Hepatocyte (in vitro differentiated cells): ENCODE measurements at regions not wholly inside any gene's neighbourhood (a gene's known extent, or its start where the extent isn't known, plus 50 kb on each side); places are given as distances from the start of the nearest gene placed in this dataset.

Experiments used
- DNase-seq: peaks from one replicate; pipeline ENCODE4 v3.0.0-alpha.2; 2016; ENCODE audit warnings: low spot score
- H2AFZ ChIP-seq: fragments of 200-600 bp; sonication (generic); 2 replicates; pipeline ENCODE4 v1.6.0; 2016; ENCODE audit warnings: antibody characterized with exemption, mild to moderate bottlenecking
- H3K27ac ChIP-seq: fragments of 200-600 bp; sonication (generic); 2 replicates; pipeline ENCODE4 v1.5.1; 2016; ENCODE audit warnings: mild to moderate bottlenecking
- H3K27me3 ChIP-seq: fragments of 200-600 bp; sonication (generic); 2 replicates; pipeline ENCODE4 v1.6.1; 2016
- H3K36me3 ChIP-seq: fragments of 200-600 bp; sonication (generic); replicated peaks from 2 replicates; pipeline ENCODE4 v1.5.1; 2016; ENCODE audit warnings: low read depth; ENCODE audit not compliant: insufficient read depth
- H3K4me1 ChIP-seq: fragments of 200-600 bp; sonication (generic); 2 replicates; pipeline ENCODE4 v1.5.1; 2016; ENCODE audit warnings: mild to moderate bottlenecking, moderate library complexity; ENCODE audit not compliant: insufficient read depth
- H3K4me2 ChIP-seq: fragments of 200-600 bp; sonication (generic); 2 replicates; pipeline ENCODE4 v1.6.0; 2016
- H3K4me3 ChIP-seq: fragments of 200-600 bp; sonication (generic); 2 replicates; pipeline ENCODE4 v1.5.1; 2016; ENCODE audit warnings: mild to moderate bottlenecking
- H3K79me2 ChIP-seq: fragments of 200-600 bp; sonication (generic); 2 replicates; pipeline ENCODE4 v1.6.0; 2017; ENCODE audit warnings: mild to moderate bottlenecking
- H3K9me2 ChIP-seq: fragments of 200-600 bp; sonication (generic); replicated peaks from 2 replicates; pipeline ENCODE4 v1.6.0; 2017; ENCODE audit warnings: mild to moderate bottlenecking; ENCODE audit not compliant: insufficient read depth
- H3K9me3 ChIP-seq: fragments of 200-600 bp; sonication (generic); 2 replicates; pipeline ENCODE4 v1.5.1; 2016; ENCODE audit warnings: low read depth, mild to moderate bottlenecking
- H4K20me1 ChIP-seq: fragments of 200-600 bp; sonication (generic); 2 replicates; pipeline ENCODE4 v1.6.0; 2016; ENCODE audit warnings: mild to moderate bottlenecking; ENCODE audit not compliant: insufficient read depth, poor library complexity, severe bottlenecking
- EZH2 ChIP-seq: fragments of 200-600 bp; sonication (generic); IDR thresholded peaks from 2 replicates; pipeline ENCODE4 v1.6.1; 2016; ENCODE audit warnings: antibody characterized with exemption, mild to moderate bottlenecking, borderline replicate concordance
- EZH2phosphoT487 ChIP-seq: fragments of 200-600 bp; sonication (generic); IDR thresholded peaks from one replicate; pipeline ENCODE4 v1.6.1; 2018; ENCODE audit warnings: antibody characterized with exemption, mild to moderate bottlenecking, low read depth, moderate library complexity; ENCODE audit not compliant: unreplicated experiment, severe bottlenecking
- WGBS: methylation state at CpG from one replicate; pipeline ENCODE4 v1.1.6; 2016; ENCODE audit warnings: low lambda C conversion rate; ENCODE audit errors: missing lambda C conversion rate; 5-methylcytosine and 5-hydroxymethylcytosine counted together
- TF ChIP-seq, protein P1 (sequence below): fragments of 200-600 bp; sonication (generic); IDR thresholded peaks from 2 replicates; pipeline ENCODE4 v1.5.1; 2016; ENCODE audit warnings: antibody characterized with exemption, mild to moderate bottlenecking; ENCODE audit not compliant: poor library complexity

DNA sequence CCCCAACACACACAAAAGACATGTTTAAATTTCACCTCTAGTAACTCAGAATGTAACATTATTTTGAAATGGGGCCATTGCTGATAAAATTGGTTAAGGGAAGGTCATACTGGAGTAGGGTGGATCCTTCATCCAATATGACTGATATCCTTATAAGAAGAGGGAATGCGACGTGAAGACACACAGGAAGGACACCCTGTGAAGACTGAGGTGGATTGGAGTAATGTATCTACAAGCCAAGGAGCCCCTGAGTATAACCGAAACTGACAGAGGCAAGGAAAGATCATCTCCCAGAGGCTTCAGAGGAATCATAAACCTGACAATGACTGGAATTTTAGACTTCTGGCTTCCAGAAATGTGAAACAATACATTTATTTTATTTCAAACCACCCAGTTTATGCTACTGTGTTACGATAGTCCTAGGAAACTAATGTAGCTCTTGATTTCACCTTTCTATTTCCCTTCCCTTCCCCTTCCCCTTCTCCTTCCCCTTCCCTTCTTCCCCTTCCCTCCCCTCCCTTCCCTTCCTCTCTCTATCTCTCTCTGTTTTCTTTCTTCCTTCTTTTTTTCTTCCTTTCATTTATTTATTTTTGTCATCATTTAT lies 1775.4 kb downstream of the LRRC4C start:
- no peak overlapping the region for H3K27ac ChIP-seq
- WGBS, result 100% methylated on average over 4 of the region's 4 CpGs
- no peaks in the 10 kb centered on the region for H4K20me1 ChIP-seq
- H3K36me3 ChIP-seq, result no peaks in the 10 kb centered on the region
- H2AFZ ChIP-seq, result no peak overlapping the region
- DNase-seq, result no peak
- H3K9me3 ChIP-seq, result no peaks in the 10 kb centered on the region
- no peaks in the 10 kb centered on the region for H3K27me3 ChIP-seq
- H3K9me2 ChIP-seq, result no peaks in the 10 kb centered on the region
- TF ChIP-seq, protein P1, sequence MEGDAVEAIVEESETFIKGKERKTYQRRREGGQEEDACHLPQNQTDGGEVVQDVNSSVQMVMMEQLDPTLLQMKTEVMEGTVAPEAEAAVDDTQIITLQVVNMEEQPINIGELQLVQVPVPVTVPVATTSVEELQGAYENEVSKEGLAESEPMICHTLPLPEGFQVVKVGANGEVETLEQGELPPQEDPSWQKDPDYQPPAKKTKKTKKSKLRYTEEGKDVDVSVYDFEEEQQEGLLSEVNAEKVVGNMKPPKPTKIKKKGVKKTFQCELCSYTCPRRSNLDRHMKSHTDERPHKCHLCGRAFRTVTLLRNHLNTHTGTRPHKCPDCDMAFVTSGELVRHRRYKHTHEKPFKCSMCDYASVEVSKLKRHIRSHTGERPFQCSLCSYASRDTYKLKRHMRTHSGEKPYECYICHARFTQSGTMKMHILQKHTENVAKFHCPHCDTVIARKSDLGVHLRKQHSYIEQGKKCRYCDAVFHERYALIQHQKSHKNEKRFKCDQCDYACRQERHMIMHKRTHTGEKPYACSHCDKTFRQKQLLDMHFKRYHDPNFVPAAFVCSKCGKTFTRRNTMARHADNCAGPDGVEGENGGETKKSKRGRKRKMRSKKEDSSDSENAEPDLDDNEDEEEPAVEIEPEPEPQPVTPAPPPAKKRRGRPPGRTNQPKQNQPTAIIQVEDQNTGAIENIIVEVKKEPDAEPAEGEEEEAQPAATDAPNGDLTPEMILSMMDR, result no peak
- no peak for TF ChIP-seq EZH2
- no peak for TF ChIP-seq EZH2phosphoT487
- H3K4me3 ChIP-seq, result no peak overlapping the region
- H3K4me1 ChIP-seq, result no peaks in the 10 kb centered on the region
- no peak overlapping the region for H3K4me2 ChIP-seq
- no peaks in the 10 kb centered on the region for H3K79me2 ChIP-seq

DNA sequence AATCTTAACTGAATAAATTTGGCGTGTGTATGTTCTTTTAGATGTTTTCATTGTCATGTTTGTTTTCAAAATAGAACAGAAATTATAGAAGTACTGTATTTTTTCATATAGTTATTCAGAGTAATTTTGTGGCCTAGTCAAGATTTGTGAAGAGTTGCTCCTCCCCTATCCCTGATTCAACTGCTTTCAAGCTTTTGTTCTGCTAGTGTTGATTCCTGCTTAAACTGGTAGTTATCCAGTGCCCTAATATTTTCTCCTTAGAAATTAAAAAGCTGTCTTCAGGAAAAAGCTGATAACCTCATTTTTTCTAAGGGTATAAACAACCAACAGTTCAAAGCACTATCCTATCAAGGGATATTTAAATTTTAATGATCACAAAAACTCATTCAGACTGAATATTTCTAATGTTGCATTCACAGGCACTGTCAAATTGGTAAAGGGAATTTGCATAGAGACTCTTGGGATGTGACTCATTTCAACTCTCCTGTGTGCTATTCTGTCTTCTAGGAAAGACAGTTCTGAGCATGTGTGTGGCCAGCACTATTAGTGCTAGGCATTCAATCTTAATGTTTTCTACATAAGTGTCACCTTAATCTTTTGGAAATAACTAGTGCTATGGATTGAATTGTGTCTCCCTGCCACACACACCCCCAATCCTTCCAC lies 1776.0 kb downstream of the LRRC4C start:
- Histone ChIP-seq H3K79me2 (no peaks in the 10 kb centered on the region), H3K9me3 (no peaks in the 10 kb centered on the region), H3K27ac (no peak overlapping the region), H3K9me2 (no peaks in the 10 kb centered on the region), H4K20me1 (no peaks in the 10 kb centered on the region), H3K36me3 (no peaks in the 10 kb centered on the region), H3K4me2 (no peak overlapping the region), H3K27me3 (no peaks in the 10 kb centered on the region), H3K4me1 (no peaks in the 10 kb centered on the region), H3K4me3 (no peak overlapping the region), H2AFZ (no peak overlapping the region)
- no peak for DNase-seq
- TF ChIP-seq EZH2 (no peak), EZH2phosphoT487 (no peak)
- TF ChIP-seq, protein P1, result no peak
- WGBS, result 83% methylated on average over 1 of the region's 1 CpG

DNA sequence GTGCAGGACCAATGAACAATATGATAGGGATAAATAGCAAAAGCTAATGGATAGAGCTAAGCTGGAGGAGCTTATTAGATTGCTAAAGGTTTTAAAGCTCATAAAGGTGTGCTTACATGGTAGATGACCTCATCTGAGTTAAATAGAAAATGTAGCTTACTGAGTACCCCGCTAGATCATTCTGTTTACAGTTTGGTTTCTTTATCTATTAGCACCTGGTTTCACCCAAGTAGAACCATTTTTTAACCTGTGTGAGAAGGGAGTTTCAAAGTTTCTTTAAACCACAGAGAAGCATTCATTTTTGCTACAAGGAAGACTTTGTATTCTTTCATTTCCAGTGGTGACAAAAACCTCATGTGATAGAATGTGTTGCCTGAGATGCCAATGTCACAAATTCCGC lies 1778.0 kb downstream of the LRRC4C start:
- DNase-seq, result no peak
- TF ChIP-seq EZH2phosphoT487, result no peak
- TF ChIP-seq EZH2, result no peak
- TF ChIP-seq, protein P1, result no peak
- H3K4me3 ChIP-seq, result no peak overlapping the region
- no peaks in the 10 kb centered on the region for H3K9me2 ChIP-seq
- H3K27me3 ChIP-seq, result no peaks in the 10 kb centered on the region
- H3K36me3 ChIP-seq, result no peaks in the 10 kb centered on the region
- H4K20me1 ChIP-seq, result no peaks in the 10 kb centered on the region
- 86% methylated on average over 2 of the region's 2 CpGs for WGBS
- no peak overlapping the region for H3K27ac ChIP-seq
- no peak overlapping the region for H2AFZ ChIP-seq
- H3K79me2 ChIP-seq, result no peaks in the 10 kb centered on the region
- no peaks in the 10 kb centered on the region for H3K4me1 ChIP-seq
- no peaks in the 10 kb centered on the region for H3K9me3 ChIP-seq
- H3K4me2 ChIP-seq, result no peak overlapping the region
